ENCODE measurements at regions not wholly inside any gene's neighbourhood (a gene's known extent, or its start where the extent isn't known, plus 50 kb on each side); places are given as distances from the start of the nearest gene placed in this dataset.

DNA sequence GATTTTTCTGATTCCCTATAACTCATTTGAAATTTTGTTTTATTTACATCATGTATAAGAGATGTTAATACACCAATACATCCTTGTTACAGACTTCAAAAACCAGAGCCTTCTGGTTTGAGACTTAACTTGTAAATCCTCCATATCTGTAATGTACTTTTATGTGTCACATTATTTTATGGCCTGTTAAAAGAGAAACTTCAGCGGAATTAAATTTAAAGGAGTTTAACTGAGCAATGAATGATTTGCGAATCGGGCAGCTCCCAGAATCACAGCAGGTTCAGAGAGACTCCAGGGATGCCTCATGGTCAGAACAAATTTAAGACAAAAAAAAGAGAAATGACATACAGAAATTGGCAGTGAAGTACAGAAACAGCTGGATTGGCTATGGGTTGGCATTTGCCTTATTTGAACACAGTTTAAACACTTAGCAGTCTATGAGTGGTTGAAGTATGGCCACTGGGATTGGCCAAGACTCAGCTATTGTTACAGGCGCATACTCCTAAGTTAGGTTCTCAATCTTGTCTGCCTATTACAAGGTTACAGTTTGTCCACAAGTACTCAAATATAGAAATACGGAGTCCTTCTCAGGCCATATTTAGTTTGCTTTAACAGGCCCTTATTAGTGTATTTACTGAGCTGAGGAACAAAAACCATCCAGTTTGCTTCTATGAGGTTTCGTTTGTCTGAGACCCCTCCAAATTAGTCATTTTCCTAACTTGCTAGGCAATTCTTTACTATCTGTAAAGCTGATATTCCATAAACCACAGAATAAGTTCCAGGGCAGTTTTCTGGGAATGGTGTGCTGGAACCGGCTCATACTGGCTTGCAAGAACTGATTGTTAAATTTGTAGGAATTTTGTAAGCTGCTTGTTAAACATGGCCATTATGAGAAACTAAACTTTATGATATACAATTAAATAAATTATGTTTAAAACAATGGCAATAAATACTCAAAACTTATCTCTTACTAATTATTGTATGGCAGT lies 56.2 kb upstream of the WDR26 start:
- H3K9ac ChIP-seq, result no peak overlapping the region
- no peaks in the 10 kb centered on the region for H3K9me3 ChIP-seq (ENCODE audit: low read depth)
- H3K27ac ChIP-seq, result no peak overlapping the region
- no peak overlapping the region for H2AFZ ChIP-seq
- H3K4me3 ChIP-seq, result no peak overlapping the region
- WGBS, 2 experiments (ENCODE audit: low coverage in 1 of 2, low lambda C conversion rate in 2 of 2, missing lambda C conversion rate in 2 of 2), result 89 to 91% methylated on average over 7 of the region's 7 CpGs
- no peaks in the 10 kb centered on the region for H3K27me3 ChIP-seq (replicated peaks; ENCODE audit: insufficient read depth)
- H3K4me1 ChIP-seq (ENCODE audit: insufficient read depth), result peaks cover 11% of the 10 kb centered on the region; the same call in 1 of the 2 replicates
- TF ChIP-seq EZH2phosphoT487 (IDR thresholded peaks at IDR 0.05; ENCODE audit: insufficient read depth, low read depth) (no peak), EZH2 (IDR thresholded peaks at IDR 0.05; ENCODE audit: insufficient read depth, poor library complexity, severe bottlenecking) (no peak)
- H3K9me2 ChIP-seq (ENCODE audit: insufficient read depth), result no peaks in the 10 kb centered on the region
- no peaks in the 10 kb centered on the region for H4K20me1 ChIP-seq (ENCODE audit: insufficient read depth)
- no peak for DNase-seq
- no peaks in the 10 kb centered on the region for H3K36me3 ChIP-seq (ENCODE audit: low read depth)
- H3F3A ChIP-seq (ENCODE audit: insufficient read depth), result peaks cover 6% of the 10 kb centered on the region
- no peak overlapping the region for H3K4me2 ChIP-seq (ENCODE audit: unreplicated experiment)
- H3K79me2 ChIP-seq (ENCODE audit: insufficient read depth), result no peaks in the 10 kb centered on the region
- in situ Hi-C loops (cut with MboI), result no loop called here

DNA sequence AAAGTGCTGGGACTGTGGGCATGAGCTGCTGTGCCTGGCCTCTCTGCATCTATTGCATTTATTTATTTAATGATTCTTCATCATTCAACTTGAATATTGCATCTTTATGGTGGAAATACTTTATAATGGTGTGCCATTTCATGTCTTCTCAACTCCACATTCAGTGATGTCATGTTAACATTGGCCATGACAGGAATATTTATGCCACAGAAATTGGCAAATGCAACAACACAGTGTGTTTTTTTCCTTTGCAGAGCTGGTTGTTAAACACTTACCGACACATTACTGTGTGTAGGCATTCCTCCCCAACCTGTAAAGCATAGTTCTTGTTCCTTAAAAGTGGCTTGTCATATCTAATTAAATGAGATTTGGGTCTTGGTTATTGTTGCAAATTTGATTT lies 57.4 kb upstream of the WDR26 start:
- no peak overlapping the region for H3K4me2 ChIP-seq (ENCODE audit: unreplicated experiment)
- WGBS, 2 experiments (ENCODE audit: low coverage in 1 of 2, low lambda C conversion rate in 2 of 2, missing lambda C conversion rate in 2 of 2), result 96 to 100% methylated on average over 1 of the region's 1 CpG
- H3F3A ChIP-seq (ENCODE audit: insufficient read depth), result peaks cover 10% of the 10 kb centered on the region

DNA sequence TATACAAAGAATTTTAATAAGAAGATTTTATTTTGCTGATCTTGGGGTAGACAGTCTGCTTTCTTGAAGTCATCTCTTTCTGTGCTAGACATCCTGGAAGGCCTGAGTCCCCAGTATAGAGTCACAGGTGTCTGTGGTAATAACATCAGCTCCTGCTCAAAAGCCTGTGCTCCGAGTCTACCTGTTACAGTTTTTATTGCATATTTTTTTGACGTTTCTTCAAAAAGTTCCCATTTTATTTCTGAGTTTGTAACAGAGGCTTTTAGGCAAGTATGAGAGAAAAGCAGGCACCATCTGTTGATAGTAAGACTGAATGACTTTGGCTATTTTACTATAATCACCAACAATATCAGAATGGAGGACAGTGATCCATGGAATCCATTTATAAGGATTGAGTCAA lies 58.0 kb upstream of the WDR26 start:
- H3F3A ChIP-seq (ENCODE audit: insufficient read depth), result peaks cover 16% of the 10 kb centered on the region
- no peaks in the 10 kb centered on the region for H3K27me3 ChIP-seq (replicated peaks; ENCODE audit: insufficient read depth)
- H3K9ac ChIP-seq, result no peak overlapping the region
- no peak overlapping the region for H2AFZ ChIP-seq
- DNase-seq, result no peak
- H3K9me3 ChIP-seq (ENCODE audit: low read depth), result no peaks in the 10 kb centered on the region
- no peak overlapping the region for H3K4me3 ChIP-seq
- H3K27ac ChIP-seq, result no peak overlapping the region
- H4K20me1 ChIP-seq (ENCODE audit: insufficient read depth), result no peaks in the 10 kb centered on the region
- H3K36me3 ChIP-seq (ENCODE audit: low read depth), result no peaks in the 10 kb centered on the region
- peaks cover 21% of the 10 kb centered on the region for H3K4me1 ChIP-seq (ENCODE audit: insufficient read depth)
- no peaks in the 10 kb centered on the region for H3K79me2 ChIP-seq (ENCODE audit: insufficient read depth)
- 94 to 98% methylated on average over 2 of the region's 2 CpGs for WGBS, 2 experiments (ENCODE audit: low coverage in 1 of 2, low lambda C conversion rate in 2 of 2, missing lambda C conversion rate in 2 of 2)
- no peaks in the 10 kb centered on the region for H3K9me2 ChIP-seq (ENCODE audit: insufficient read depth)
- in situ Hi-C loops (cut with MboI), result no loop called here
- TF ChIP-seq EZH2phosphoT487 (IDR thresholded peaks at IDR 0.05; ENCODE audit: insufficient read depth, low read depth), result no peak
- no peak for TF ChIP-seq EZH2 (IDR thresholded peaks at IDR 0.05; ENCODE audit: insufficient read depth, poor library complexity, severe bottlenecking)
- no peak overlapping the region for H3K4me2 ChIP-seq (ENCODE audit: unreplicated experiment)

More for the DNA sequence above, 57.4 kb upstream of the WDR26 start:
- Histone ChIP-seq H3K27ac (no peak overlapping the region), H3K9me2 (ENCODE audit: insufficient read depth) (no peaks in the 10 kb centered on the region), H3K4me1 (ENCODE audit: insufficient read depth) (peaks cover 15% of the 10 kb centered on the region), H3K36me3 (ENCODE audit: low read depth) (no peaks in the 10 kb centered on the region), H3K27me3 (replicated peaks; ENCODE audit: insufficient read depth) (no peaks in the 10 kb centered on the region), H3K9ac (no peak overlapping the region), H3K79me2 (ENCODE audit: insufficient read depth) (no peaks in the 10 kb centered on the region), H2AFZ (no peak overlapping the region), H4K20me1 (ENCODE audit: insufficient read depth) (no peaks in the 10 kb centered on the region), H3K4me3 (no peak overlapping the region), H3K9me3 (ENCODE audit: low read depth) (no peaks in the 10 kb centered on the region)
- TF ChIP-seq EZH2phosphoT487 (IDR thresholded peaks at IDR 0.05; ENCODE audit: insufficient read depth, low read depth) (no peak), EZH2 (IDR thresholded peaks at IDR 0.05; ENCODE audit: insufficient read depth, poor library complexity, severe bottlenecking) (no peak)
- in situ Hi-C loops (cut with MboI), result no loop called here
- DNase-seq, result no peak

DNA sequence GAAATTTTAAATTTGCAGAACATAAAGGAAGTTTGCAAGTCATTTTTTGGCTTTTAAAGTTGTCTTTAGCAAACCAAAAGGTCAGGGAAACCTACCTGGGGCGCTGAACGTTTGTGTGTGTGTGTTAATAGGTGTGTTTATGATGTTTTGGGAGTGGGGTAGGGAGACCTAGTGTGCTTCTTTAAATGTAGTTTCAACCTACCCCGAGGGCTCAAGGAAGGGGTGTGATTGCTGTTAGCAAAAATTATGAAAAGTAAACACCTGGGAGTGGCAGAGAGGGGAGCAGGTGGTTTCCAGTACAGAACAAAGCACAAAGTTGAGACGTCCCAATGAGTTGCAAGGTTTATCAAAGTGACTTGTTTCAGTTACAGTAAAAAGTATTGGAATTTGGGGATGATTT lies 58.7 kb upstream of the WDR26 start:
- no peak for DNase-seq
- Histone ChIP-seq H3K36me3 (ENCODE audit: low read depth) (no peaks in the 10 kb centered on the region), H3K4me2 (ENCODE audit: unreplicated experiment) (no peak overlapping the region), H3K27me3 (replicated peaks; ENCODE audit: insufficient read depth) (no peaks in the 10 kb centered on the region), H3K9me2 (ENCODE audit: insufficient read depth) (no peaks in the 10 kb centered on the region), H3K27ac (no peak overlapping the region), H3K9ac (no peak overlapping the region), H3K4me3 (no peak overlapping the region), H4K20me1 (ENCODE audit: insufficient read depth) (no peaks in the 10 kb centered on the region), H3K4me1 (ENCODE audit: insufficient read depth) (peaks cover 26% of the 10 kb centered on the region), H3K79me2 (ENCODE audit: insufficient read depth) (no peaks in the 10 kb centered on the region), H2AFZ (no peak overlapping the region), H3K9me3 (ENCODE audit: low read depth) (no peaks in the 10 kb centered on the region), H3F3A (ENCODE audit: insufficient read depth) (peaks cover 23% of the 10 kb centered on the region)
- in situ Hi-C loops (cut with MboI), result no loop called here
- TF ChIP-seq EZH2phosphoT487 (IDR thresholded peaks at IDR 0.05; ENCODE audit: insufficient read depth, low read depth), result no peak
- TF ChIP-seq EZH2 (IDR thresholded peaks at IDR 0.05; ENCODE audit: insufficient read depth, poor library complexity, severe bottlenecking), result no peak
- WGBS, 2 experiments (ENCODE audit: low coverage in 1 of 2, low lambda C conversion rate in 2 of 2, missing lambda C conversion rate in 2 of 2), result 45 to 52% methylated on average over 4 of the region's 4 CpGs

All from GM23248 (cell line).